HFF-Myc (cell line): ENCODE measurements at regions not wholly inside any gene's neighbourhood (a gene's known extent, or its start where the extent isn't known, plus 50 kb on each side); places are given as distances from the start of the nearest gene placed in this dataset.

Experiments used
- DNase-seq: peaks from one replicate; pipeline ENCODE4 v3.0.0-alpha.2; 2011; ENCODE audit warnings: low read depth; ENCODE audit errors: extremely low read depth
- H3K4me3 ChIP-seq: replicated peaks from 2 replicates; pipeline ENCODE4 v1.5.1; 2011; ENCODE audit warnings: low read depth, mild to moderate bottlenecking, control low read depth, low read length
- TF ChIP-seq, protein P1 (sequence below): IDR thresholded peaks from 2 replicates; pipeline ENCODE4 v1.5.1; 2012; ENCODE audit warnings: mild to moderate bottlenecking, low read depth, low read length, control low read depth; ENCODE audit errors: missing control alignments

DNA sequence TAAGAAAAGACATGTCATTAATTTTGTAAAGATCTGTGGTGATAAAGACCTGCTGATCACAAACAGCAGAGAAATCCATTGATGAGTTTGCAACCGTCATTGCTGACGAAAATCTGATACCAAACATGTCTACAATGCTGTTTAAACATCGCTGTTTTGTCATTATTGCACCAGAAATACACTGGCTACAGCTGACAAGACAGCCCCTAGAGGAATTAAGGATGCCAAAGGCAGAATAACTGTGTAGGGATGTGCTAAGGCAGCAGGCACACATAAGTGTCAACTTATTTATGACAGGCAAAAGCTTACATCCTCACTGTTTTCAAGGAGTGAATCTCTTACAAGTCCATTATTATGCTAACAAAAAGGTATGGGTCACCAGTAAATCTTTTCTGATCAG is 439.3 kb downstream of the TLE1 start:
- H3K4me3 ChIP-seq: no peak overlapping the region
- TF ChIP-seq, protein P1, sequence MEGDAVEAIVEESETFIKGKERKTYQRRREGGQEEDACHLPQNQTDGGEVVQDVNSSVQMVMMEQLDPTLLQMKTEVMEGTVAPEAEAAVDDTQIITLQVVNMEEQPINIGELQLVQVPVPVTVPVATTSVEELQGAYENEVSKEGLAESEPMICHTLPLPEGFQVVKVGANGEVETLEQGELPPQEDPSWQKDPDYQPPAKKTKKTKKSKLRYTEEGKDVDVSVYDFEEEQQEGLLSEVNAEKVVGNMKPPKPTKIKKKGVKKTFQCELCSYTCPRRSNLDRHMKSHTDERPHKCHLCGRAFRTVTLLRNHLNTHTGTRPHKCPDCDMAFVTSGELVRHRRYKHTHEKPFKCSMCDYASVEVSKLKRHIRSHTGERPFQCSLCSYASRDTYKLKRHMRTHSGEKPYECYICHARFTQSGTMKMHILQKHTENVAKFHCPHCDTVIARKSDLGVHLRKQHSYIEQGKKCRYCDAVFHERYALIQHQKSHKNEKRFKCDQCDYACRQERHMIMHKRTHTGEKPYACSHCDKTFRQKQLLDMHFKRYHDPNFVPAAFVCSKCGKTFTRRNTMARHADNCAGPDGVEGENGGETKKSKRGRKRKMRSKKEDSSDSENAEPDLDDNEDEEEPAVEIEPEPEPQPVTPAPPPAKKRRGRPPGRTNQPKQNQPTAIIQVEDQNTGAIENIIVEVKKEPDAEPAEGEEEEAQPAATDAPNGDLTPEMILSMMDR: no peak
- DNase-seq: no peak

DNA sequence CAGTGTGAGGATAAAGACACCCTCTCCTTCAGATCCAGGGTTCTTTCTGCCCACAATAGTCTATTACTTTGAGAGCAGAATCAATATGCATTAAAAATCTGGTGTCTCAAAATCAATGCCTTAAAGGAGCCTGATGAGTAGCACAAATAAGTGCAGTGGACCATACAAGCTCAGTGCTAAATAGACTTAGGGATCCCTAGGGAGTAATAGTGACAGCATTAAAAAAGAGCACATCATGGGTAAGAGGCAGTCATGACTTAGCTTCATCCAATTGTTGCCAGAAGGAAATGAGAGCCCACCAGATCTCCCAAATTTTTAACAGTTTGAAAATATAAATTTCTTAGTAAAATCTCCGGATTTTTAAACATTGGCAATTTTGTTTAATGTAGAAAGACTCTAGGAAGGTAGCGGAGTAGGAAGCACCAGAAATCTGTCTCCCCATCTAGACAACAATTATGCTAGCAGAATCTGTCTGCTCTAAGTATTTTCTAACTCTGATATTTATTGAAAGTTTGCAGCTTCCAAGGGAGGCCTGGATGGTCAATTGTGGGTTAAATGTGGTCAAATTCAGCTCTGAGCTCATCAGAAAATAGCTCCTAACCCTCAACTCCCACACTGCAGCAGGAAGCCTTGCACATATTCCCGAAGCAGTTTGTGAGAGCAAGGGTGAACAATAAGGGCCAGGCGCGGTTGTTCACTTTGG is 443.9 kb downstream of the TLE1 start:
- no peak for DNase-seq
- TF ChIP-seq, protein P1: no peak
- no peak overlapping the region for H3K4me3 ChIP-seq

DNA sequence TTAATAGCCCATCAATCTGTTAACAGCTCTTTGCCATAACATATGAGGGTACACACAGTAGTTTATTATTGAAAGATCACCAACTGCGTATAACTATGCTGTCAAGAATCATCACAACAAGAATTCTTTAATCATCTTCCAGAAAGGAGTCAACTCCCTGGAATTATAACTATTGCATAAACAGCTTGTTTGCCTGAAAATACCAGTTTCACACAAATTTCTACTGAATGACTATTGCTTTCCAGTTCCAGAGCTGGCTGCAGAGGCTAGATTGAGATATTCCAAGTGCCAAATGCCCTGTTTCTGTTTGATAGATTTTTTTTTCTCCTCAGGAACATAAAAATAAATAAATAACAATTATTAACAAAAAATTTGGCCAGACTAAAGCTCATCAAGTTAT is 444.7 kb downstream of the TLE1 start:
- DNase-seq: no peak
- TF ChIP-seq, protein P1: no peak
- no peak overlapping the region for H3K4me3 ChIP-seq

DNA sequence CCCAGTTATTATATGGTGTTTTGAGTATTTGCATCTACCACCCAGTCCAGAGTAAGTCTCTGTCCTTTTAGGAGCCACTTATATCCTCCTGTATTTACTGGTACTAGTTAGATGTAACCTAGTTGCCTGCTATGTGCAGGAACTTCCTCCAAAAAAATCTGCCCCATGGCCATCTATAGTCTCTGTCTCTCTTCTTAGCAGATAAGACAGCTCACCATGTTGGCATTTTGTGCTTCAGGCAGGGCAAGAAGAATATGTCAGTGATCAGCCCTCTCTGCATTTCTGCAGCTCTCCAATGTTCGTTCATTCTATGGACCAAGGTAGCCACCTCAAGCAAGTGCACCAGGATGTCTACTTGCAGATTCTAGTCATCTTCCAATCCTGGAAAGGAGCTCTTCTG is 446.5 kb downstream of the TLE1 start:
- DNase-seq: no peak
- no peak overlapping the region for H3K4me3 ChIP-seq
- TF ChIP-seq, protein P1: no peak

DNA sequence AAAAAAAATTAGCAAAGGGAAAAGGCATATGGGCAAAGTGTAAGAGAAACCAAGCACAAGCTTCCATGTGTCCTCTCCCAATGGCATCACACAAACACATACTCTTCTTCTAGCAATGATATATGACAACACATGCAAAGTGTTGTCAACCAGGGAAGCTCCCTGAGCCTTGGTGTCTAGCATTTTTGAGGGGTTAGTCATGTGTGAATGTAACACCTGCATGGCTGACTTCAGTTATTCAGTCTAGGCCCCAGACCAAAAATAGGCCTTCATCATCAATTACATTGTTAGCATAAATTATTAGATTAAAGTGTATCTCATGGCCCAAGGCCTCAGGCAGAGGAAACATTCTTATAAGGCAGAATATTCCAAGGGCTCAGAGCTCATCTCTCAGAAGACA is 450.0 kb downstream of the TLE1 start:
- H3K4me3 ChIP-seq: no peak overlapping the region
- DNase-seq: no peak
- TF ChIP-seq, protein P1: no peak

DNA sequence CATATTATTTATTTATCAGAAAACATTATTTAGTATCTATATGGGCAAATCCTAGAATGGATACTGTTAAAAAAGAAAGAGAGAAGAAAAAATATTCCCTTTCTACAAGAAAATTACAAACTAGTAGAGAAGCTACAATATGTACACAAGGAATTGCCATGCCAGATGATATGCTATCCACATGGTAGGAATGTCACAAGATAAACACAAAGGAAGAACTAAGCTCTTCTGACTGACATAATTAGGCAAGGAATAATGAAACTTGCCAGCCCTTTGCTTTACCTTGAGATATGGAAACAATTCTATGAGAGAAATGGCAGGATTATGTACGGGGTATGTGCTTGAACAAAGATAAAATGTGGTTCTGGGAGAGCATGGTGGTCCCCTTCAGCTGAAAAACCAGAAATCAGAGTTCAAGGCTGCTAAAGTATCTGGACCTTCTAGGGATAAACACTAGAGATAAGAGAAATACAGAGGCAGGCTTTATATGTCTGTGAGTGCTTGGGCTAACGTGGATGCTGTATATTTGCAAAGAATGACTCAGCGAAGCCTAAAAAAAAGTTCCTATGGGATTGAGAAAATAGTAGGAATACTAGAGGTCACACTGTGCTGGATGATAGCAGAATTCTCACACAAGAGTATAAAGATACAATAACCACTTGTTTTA is 451.6 kb downstream of the TLE1 start:
- no peak overlapping the region for H3K4me3 ChIP-seq
- no peak for DNase-seq
- TF ChIP-seq, protein P1: no peak
